GM21381 (cell line): ENCODE measurements at regions not wholly inside any gene's neighbourhood (a gene's known extent, or its start where the extent isn't known, plus 50 kb on each side); places are given as distances from the start of the nearest gene placed in this dataset.

Experiments
- ATAC-seq: cut with Tn5 transposase; IDR thresholded peaks from one replicate; pipeline ENCODE4 v1.9.1; 2021; ENCODE audit warnings: mild to moderate bottlenecking, moderate library complexity; ENCODE audit not compliant: unreplicated experiment

DNA sequence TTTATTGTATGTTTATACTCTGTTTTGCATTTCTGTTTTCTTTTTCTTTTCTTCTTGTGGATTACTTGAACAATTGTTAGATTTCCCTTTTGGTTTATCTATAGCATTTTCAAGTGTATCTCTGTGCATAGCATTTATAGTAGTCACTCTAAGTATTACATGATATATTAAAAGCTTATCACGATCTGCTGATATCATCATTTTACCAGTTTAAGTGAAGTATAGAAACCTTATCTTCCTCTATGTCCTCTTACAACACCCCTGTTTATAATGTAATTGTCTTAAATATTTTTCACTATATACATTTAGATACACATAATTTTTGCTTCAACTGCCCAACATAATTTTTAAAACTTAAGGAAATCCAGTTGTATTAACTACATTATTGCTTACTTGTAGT lies 513.9 kb upstream of the CELF2 start:
- ATAC-seq, result no peak

DNA sequence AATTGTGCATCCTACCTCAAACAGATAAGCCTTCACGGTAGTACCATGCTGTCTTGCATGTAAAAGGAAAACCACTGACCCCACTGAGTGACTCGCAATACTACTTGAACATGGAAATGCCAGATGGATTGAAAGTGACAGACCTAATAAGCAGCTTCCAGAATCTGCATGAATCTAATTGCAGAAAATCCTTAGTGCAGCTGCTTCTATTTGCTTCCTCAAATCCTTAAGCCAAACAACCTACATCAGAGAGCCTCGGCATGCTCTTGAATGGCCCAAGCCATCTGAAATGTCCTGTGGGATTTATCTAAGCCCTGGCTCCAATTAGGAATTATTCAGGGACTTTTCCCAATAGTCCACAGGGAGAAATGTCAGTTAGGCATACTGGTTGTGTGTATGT lies 509.5 kb upstream of the CELF2 start:
- ATAC-seq, result no peak

- no peak for ATAC-seq
Observed at GRCh38 chr10:10510179-10510578, 507.5 kb upstream of the CELF2 start.

DNA sequence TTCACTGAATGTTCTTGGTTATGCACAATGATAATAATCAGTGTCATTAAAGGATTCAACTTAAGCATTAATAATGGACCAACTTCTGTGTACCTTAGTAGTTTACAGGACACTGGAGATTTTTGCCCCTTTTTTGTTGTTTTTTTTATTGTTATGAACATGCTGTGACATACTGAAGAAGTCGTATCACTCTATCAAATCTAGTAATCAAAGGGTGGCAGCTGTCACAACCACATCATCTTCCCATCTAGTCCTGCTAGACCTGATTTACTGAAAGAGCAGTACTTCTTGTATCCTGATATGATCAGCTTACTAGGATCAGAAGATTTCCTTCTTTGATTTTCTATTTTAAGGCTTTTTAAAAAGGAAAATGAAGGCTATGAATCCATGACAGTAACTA lies 504.6 kb upstream of the CELF2 start:
- ATAC-seq, result no peak

DNA sequence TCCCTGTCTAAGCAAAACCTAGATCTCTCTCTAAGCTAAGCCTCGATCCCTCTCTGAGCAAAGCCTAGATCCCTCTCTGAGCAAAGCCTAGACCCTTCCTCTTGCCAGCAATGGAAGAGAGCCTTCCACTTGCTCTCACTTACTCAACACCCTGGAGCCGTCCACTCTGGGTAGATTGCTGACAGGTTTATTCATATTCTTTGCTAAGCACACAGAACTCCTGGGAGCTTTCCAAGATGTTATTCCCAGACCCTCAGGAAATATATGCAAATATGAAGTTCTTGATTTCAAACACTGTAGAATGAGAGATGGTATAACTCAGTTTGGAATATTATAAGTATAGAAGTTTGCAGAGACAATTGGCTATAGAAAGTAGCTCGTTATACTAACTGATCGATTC lies 503.8 kb upstream of the CELF2 start:
- no peak for ATAC-seq

GRCh38 chr10:10514797-10515196 lies 502.9 kb upstream of the CELF2 start:
- ATAC-seq, result no peak

DNA sequence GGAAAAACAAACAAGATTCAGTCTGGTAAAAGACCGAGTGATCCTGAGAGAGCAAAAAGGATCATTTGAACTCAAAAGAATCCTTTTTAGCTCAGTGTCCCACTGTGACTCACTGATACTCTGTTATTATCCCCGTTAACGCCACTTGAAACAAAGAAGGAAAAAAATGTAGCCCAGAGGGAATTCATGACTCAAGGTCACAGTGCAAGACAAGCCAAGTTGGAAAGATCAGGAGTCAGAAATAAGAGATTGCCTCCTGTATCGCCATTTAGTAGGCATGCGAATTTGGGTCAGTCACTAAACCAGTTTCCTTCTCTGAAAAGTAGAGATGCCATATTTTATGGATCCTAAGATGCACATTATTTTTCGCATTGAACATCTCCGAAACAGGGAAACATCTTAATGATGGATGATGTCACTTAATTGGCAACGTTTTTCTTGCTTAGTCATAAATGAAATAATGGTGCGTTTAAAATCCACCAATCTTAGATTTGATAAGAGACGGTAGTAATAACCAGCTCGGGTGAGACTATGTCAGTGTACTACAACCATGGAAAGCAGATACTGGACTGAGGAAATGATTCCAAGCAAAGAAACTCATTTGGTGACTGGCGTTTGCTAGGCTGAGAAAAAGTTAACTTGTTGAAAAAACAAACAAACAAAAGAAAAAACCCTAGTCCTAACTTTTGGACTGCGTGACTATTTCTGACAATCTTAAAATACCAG lies 502.0 kb upstream of the CELF2 start:
- ATAC-seq, result no peak

DNA sequence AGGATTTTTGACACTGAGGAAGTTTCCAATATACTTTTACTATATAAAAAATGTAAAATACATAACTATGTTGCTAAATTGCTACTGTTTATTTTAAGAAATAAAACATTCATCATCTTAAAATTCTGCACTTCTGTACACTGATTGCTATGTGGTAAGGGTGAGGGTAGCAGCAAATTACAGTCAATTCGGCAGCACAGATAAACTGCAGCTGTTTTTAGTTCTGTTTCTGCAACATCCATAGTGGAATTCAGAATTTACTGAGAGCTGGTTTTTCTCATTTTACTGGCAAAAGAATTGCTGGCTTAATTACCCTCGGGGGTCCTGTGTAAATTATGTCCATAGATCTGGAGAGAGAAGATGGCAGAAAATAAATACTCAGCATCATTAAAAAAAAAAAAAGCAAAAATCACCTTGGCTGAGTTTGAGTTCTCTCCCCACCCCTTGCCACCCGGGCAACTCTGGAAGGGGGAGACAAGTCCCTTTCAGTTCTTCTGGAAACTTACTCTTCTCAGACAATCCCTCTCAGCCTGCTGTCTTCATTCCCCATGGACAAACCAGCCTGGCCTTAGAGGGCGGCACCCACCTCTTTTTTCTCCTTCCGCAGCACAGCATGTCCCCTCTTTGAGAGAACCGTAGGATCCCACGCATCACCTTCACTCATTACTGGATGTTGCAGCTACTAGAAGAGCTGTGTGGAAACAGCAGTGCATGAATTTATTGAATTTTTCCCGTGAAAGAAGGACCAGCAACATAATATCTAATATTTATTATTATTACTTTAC lies 501.1 kb upstream of the CELF2 start:
- ATAC-seq, result no peak

DNA sequence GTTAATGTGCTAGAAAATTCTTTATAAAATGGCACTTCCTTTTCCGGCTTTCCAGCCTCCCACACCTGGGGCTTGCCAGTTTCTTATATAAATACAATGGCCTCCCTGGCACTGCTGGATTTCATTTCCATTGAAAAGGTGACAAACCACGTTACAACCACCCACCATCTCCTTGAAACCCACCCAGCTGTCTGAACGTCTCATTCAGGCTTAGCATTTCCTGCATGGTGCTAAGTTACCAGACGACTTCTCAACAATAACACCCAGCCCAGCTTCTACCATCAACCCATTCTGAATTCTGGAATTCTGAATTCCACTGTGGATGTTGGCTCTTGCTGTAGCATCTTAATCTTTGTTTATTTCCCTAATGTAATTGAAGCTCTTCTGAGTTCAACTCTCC lies 499.8 kb upstream of the CELF2 start:
- no peak for ATAC-seq

DNA sequence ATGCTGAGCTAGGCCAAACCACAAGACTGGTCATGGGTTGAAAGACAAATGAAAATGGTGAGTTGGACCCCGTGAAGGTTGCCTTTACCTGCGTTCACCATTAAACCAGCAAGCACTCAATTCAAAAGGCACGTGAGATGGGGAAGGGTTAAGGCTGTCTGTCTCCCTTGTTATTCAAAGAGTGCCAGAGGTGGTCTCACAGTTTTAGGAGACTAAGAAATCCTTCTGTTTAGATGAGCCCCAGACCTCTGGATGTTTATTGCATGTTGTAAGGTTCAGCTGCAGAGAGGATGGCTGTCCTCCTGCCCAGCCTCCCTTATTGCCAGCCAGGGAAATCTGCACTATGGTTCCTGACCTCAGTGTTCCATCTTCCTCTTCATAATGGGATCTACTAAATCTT lies 498.0 kb upstream of the CELF2 start:
- ATAC-seq, result no peak

GRCh38 chr10:10520491-10521385 lies 496.9 kb upstream of the CELF2 start:
- ATAC-seq, result peak; percentile 92

- ATAC-seq, result no peak
Observed at GRCh38 chr10:10526846-10527245, 490.8 kb upstream of the CELF2 start.

DNA sequence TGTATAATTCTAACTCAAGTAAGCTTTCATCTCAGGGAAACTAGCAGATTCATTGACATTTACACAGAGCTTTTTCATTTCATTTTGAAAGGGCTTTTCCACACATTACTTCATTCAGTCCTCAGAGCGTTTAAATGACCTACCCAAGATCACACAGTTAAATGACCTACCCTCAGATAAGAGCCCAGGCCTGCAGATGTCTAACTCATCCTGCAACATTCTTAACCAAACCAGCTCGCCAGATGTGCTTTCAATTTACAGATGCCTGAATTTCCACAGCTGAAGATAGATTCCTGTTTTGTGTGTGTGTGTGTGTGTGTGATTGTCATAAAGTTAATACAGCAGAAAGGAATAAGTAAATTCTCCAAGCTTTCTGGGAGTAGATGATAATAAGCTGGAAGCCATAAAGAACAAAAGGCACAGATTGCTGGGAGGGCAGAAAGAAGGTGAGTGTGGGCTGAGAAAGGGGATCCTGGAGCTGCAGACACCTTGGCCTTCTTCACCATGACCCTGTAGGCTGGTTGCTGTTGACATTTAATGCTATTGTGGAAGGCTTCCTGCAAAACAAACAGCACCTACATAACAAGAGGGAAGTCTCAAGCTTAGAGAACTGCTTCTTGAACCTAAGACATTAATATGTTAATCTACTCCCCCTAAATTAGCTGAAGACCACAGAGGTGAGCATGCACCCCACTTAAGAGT lies 489.7 kb upstream of the CELF2 start:
- ATAC-seq, result no peak

GRCh38 chr10:10528563-10528910 lies 489.1 kb upstream of the CELF2 start:
- ATAC-seq, result no peak

DNA sequence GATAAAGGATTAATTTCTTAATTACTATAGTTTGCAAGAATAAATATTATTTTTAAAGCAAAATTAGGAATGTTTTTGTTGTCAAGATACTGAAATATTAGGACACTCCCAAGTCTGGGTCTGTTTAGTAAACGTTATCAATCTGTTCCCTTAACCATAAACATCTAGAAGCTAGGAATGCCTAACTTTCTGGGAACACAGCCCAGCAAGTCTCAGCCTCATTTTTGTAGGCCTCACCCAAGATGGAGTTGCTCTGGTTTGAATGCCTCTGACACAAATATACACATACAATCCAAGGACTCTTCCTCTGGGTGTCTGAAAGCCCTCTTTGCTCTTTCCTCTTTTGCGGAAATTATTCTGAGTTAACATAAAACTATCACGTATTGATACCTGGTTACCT lies 487.4 kb upstream of the CELF2 start:
- no peak for ATAC-seq

GRCh38 chr10:10532236-10532635 lies 485.4 kb upstream of the CELF2 start:
- ATAC-seq, result no peak

GRCh38 chr10:10532826-10533225 lies 484.8 kb upstream of the CELF2 start:
- ATAC-seq, result no peak

DNA sequence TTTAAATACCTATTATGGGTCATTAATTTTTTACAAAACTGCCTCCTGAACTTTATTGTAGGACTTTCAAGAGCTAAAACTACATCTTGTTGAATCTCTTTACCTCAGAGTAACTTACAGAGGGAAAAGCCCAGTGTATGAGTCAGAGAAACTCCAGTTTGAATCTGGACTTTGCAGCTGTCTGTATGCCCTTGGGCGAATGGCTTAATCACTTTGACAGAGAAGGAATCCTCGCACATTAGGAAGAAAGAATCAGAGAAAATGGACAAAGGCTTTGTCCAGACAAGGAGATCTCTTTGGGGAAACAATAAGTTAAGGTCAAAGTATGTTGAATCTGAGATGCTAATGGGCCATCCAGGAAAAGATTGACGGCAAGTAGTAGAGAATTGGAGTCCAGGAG lies 484.2 kb upstream of the CELF2 start:
- no peak for ATAC-seq

DNA sequence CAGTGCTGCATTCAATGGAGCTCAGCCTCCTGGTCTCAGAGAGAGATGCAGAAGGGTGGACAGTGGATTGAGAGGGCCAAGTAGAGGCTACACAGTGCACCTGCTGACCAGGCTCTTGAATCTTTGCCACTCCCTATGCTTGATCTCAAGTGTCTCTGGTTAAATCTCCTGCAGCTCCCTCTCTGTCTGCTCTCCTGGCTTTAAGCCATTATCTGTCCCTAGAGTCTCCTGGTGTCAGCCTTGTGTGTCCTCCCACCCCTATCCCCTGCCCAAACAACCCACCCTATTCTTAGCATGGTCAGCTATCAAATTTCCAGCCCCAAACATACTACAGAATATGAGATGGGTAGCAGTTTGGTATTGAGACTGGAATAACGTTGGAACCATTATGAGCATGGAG lies 479.3 kb upstream of the CELF2 start:
- no peak for ATAC-seq

- no peak for ATAC-seq
Observed at GRCh38 chr10:10540398-10540797, 477.3 kb upstream of the CELF2 start.

DNA sequence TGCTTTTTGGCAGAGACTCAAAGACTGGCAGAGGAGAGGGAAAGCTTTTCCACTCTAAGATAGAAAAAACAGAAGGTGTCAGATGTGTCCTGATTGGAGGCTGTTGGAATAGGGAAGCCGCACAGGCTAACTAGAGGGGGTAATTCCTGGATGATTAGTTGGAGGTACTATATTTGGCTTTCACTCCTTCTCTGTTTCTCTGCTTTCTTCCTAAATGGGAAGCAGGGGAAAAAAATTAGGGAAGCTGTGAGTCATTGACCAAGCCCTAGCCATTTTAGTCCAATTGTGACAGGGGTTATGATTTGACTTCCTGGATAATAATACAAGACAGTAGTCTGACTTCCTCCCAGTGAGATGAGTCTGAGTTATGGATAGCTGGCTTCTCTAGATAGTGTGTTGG lies 475.2 kb upstream of the CELF2 start:
- ATAC-seq, result no peak
